Endothelial cell of umbilical vein (primary cell): ENCODE measurements at regions not wholly inside any gene's neighbourhood (a gene's known extent, or its start where the extent isn't known, plus 50 kb on each side); places are given as distances from the start of the nearest gene placed in this dataset.

Experiments
- CTCF ChIP-seq, 2 donors: IDR thresholded peaks; 1 replicate in 1 of 2; 2 replicates in 1 of 2; pipeline ENCODE4 v1.5.1; 2011; ENCODE audit warnings: low read length in 2 of 2, mild to moderate bottlenecking in 2 of 2, moderate library complexity in 2 of 2, control low read depth in 1 of 2, inconsistent platforms in 1 of 2, low read depth in 1 of 2; ENCODE audit not compliant: insufficient read depth in 1 of 2; ENCODE audit errors: extremely low read depth in 1 of 2
- EZH2 ChIP-seq: IDR thresholded peaks from 2 replicates; pipeline ENCODE4 v1.6.1; 2012; ENCODE audit warnings: borderline replicate concordance, low read depth, mild to moderate bottlenecking, moderate library complexity, low read length, inconsistent platforms; ENCODE audit not compliant: severe bottlenecking
- GATA2 ChIP-seq: IDR thresholded peaks from 2 replicates; pipeline ENCODE4 v1.7.0; 2011; ENCODE audit warnings: low read depth, mild to moderate bottlenecking, moderate library complexity, mixed read lengths, low read length; ENCODE audit not compliant: insufficient read length, insufficient read depth
- JUN ChIP-seq: IDR thresholded peaks from 2 replicates; pipeline ENCODE4 v1.6.1; 2011; ENCODE audit warnings: borderline replicate concordance, low read depth; ENCODE audit not compliant: insufficient read length, insufficient read depth
- MAX ChIP-seq: IDR thresholded peaks from 2 replicates; pipeline ENCODE4 v1.6.1; 2011; ENCODE audit not compliant: insufficient read depth, insufficient read length
- MYC ChIP-seq: IDR thresholded peaks from one replicate; pipeline ENCODE4 v1.6.1; 2011; ENCODE audit warnings: mild to moderate bottlenecking, low read depth, low read length
- POLR2A ChIP-seq: IDR thresholded peaks from 2 replicates; pipeline ENCODE4 v1.6.1; 2012; ENCODE audit warnings: low read depth, mild to moderate bottlenecking, control low read depth, low read length
- POLR2AphosphoS5 ChIP-seq: IDR thresholded peaks from 2 replicates; pipeline ENCODE4 v1.6.1; 2012; ENCODE audit warnings: low read depth, mild to moderate bottlenecking, control low read depth, low read length, moderate library complexity; ENCODE audit not compliant: insufficient read depth

GRCh38 chr14:29123017-29123416, 356.4 kb downstream of the FOXG1 start:
- TF ChIP-seq CTCF (IDR thresholded peaks at IDR 0.05; ENCODE audit: extremely low read depth in 1 of 2, insufficient read depth in 1 of 2, low read depth in 1 of 2, low read length in 2 of 2), result no peak
- TF ChIP-seq POLR2A, result no peak
- no peak for TF ChIP-seq MYC
- TF ChIP-seq POLR2AphosphoS5, result no peak
- TF ChIP-seq MAX, result no peak
- no peak for TF ChIP-seq EZH2
- TF ChIP-seq GATA2, result no peak
- no peak for TF ChIP-seq JUN
